D341Med (cell line): ENCODE measurements at regions not wholly inside any gene's neighbourhood (a gene's known extent, or its start where the extent isn't known, plus 50 kb on each side); places are given as distances from the start of the nearest gene placed in this dataset.

Source experiments
- DNase-seq: peaks from one replicate; pipeline ENCODE4 v3.0.0; 2012; ENCODE audit warnings: low spot score

- DNase-seq = no peak
These were observed 733.8 kb upstream of the ALCAM start for GRCh38 chr3:104632947-104633346.

- no peak for DNase-seq
These were observed 730.7 kb upstream of the ALCAM start for GRCh38 chr3:104635872-104636580.

GRCh38 chr3:104642827-104643226, 723.9 kb upstream of the ALCAM start:
- no peak for DNase-seq

- no peak for DNase-seq
These were observed 720.5 kb upstream of the ALCAM start for GRCh38 chr3:104646196-104646595.

GRCh38 chr3:104648823-104649222, 717.9 kb upstream of the ALCAM start:
- no peak for DNase-seq

GRCh38 chr3:104669083-104669482, 697.6 kb upstream of the ALCAM start:
- DNase-seq = no peak

GRCh38 chr3:104672331-104672730, 694.4 kb upstream of the ALCAM start:
- no peak for DNase-seq

- DNase-seq = no peak
These were observed 692.7 kb upstream of the ALCAM start for GRCh38 chr3:104673981-104674380.

GRCh38 chr3:104676241-104676640, 690.5 kb upstream of the ALCAM start:
- DNase-seq = no peak

- DNase-seq = no peak
These were observed 688.8 kb upstream of the ALCAM start for GRCh38 chr3:104677932-104678331.

GRCh38 chr3:104685492-104685891, 681.2 kb upstream of the ALCAM start:
- no peak for DNase-seq

- no peak for DNase-seq
These were observed 679.3 kb upstream of the ALCAM start for GRCh38 chr3:104687362-104687761.

GRCh38 chr3:104696470-104696869, 670.2 kb upstream of the ALCAM start:
- DNase-seq = no peak

- DNase-seq = no peak
These were observed 655.3 kb upstream of the ALCAM start for GRCh38 chr3:104711406-104711805.

- no peak for DNase-seq
These were observed 650.7 kb upstream of the ALCAM start for GRCh38 chr3:104715972-104716371.

- no peak for DNase-seq
These were observed 648.9 kb upstream of the ALCAM start for GRCh38 chr3:104717828-104718196.

- DNase-seq = no peak
These were observed 643.7 kb upstream of the ALCAM start for GRCh38 chr3:104723000-104723399.

GRCh38 chr3:104731074-104731473, 635.6 kb upstream of the ALCAM start:
- DNase-seq = no peak

GRCh38 chr3:104734627-104735026, 632.1 kb upstream of the ALCAM start:
- DNase-seq = no peak

- no peak for DNase-seq
These were observed 631.0 kb upstream of the ALCAM start for GRCh38 chr3:104735691-104736090.

- DNase-seq = no peak
These were observed 628.4 kb upstream of the ALCAM start for GRCh38 chr3:104738271-104738670.

GRCh38 chr3:104740874-104741379, 625.8 kb upstream of the ALCAM start:
- DNase-seq = no peak

- no peak for DNase-seq
These were observed 624.7 kb upstream of the ALCAM start for GRCh38 chr3:104742044-104742443.

- DNase-seq = no peak
These were observed 621.4 kb upstream of the ALCAM start for GRCh38 chr3:104745313-104745712.
